Upper lobe of left lung (tissue), 4 donors: ENCODE measurements at regions not wholly inside any gene's neighbourhood (a gene's known extent, or its start where the extent isn't known, plus 50 kb on each side); places are given as distances from the start of the nearest gene placed in this dataset.

ENCODE experiments used
- EP300 ChIP-seq, 4 donors: sonication (generic); formaldehyde crosslinking; IDR thresholded peaks; one replicate each; pipeline ENCODE4 v1.5.1; 2017; ENCODE audit warnings: antibody characterized with exemption in 4 of 4, control low read depth in 2 of 4
- TF ChIP-seq, protein P1 (sequence below), 6 experiments: fragments of 450-650 bp in 4 of 6; fragments of 200-600 bp in 2 of 6; sonication (generic) in 2 of 6; IDR thresholded peaks; one replicate each; pipeline ENCODE4 v1.5.1; 2016 to 2019; ENCODE audit warnings: antibody characterized with exemption in 6 of 6

DNA sequence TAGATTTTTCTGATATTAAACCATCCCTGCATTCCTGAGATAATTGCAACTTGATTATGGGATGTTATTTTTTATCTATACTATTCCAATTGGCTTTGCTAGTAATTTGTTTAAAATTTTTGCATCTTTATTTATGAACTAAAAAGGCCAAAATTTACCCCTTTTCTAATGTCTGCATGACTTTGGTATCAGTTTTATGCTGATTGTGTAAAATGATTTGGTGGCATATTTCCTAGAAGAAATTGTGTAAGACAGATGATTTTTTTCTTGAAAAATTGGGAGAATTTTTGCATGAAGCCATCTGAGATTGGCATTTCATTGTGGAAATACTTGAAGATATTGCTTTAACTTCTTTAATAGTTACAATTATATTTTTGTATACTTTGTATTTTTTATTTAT lies 183.8 kb upstream of the TBL1XR1 start:
- TF ChIP-seq, protein P1, sequence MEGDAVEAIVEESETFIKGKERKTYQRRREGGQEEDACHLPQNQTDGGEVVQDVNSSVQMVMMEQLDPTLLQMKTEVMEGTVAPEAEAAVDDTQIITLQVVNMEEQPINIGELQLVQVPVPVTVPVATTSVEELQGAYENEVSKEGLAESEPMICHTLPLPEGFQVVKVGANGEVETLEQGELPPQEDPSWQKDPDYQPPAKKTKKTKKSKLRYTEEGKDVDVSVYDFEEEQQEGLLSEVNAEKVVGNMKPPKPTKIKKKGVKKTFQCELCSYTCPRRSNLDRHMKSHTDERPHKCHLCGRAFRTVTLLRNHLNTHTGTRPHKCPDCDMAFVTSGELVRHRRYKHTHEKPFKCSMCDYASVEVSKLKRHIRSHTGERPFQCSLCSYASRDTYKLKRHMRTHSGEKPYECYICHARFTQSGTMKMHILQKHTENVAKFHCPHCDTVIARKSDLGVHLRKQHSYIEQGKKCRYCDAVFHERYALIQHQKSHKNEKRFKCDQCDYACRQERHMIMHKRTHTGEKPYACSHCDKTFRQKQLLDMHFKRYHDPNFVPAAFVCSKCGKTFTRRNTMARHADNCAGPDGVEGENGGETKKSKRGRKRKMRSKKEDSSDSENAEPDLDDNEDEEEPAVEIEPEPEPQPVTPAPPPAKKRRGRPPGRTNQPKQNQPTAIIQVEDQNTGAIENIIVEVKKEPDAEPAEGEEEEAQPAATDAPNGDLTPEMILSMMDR (IDR thresholded peaks at IDR 0.05) = no peak
- no peak for TF ChIP-seq EP300 (IDR thresholded peaks at IDR 0.05)
